ENCODE measurements at regions not wholly inside any gene's neighbourhood (a gene's known extent, or its start where the extent isn't known, plus 50 kb on each side); places are given as distances from the start of the nearest gene placed in this dataset.
"Not testable (repeated sequence)": the region's sequence is repeated elsewhere in the genome, so short reads cannot be mapped to it uniquely, and the experiment has no call there.

DNA sequence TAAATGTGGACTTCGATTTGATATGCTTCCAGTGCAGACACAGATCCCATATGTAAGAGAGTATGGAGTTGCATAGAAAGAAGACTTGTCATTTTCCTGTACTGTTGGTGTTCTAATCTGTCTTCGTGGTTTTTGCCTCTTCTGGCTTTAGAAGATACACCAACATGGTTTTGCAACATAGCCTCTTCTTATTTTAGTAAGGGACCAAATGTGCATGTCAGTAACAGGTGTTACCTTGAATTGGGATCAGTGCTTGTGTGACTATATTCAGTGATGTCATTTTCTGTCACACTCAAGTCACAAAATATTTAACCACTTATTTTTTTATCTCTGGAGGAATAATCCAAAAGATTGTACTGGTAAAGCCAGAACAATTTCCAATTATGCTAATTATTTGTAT is 140.4 kb downstream of the SNRPN start:
- no peak overlapping the region for H3K9ac ChIP-seq (ENCODE audit: low read depth, low read length)
- H3K4me2 ChIP-seq (ENCODE audit: low read length): no peak overlapping the region
- H3K9me3 ChIP-seq (replicated peaks; ENCODE audit: low read length): peaks cover 14% of the 10 kb centered on the region
- H3K4me1 ChIP-seq (ENCODE audit: control insufficient read depth, insufficient read depth, low read length): no peaks in the 10 kb centered on the region
- no peaks in the 10 kb centered on the region for H3K27me3 ChIP-seq (ENCODE audit: control insufficient read depth, insufficient read depth, low read length)
- no peak overlapping the region for H3K4me3 ChIP-seq (ENCODE audit: low read length)
- peaks cover 59% of the 10 kb centered on the region for H3K36me3 ChIP-seq (ENCODE audit: insufficient read depth, low read length)

DNA sequence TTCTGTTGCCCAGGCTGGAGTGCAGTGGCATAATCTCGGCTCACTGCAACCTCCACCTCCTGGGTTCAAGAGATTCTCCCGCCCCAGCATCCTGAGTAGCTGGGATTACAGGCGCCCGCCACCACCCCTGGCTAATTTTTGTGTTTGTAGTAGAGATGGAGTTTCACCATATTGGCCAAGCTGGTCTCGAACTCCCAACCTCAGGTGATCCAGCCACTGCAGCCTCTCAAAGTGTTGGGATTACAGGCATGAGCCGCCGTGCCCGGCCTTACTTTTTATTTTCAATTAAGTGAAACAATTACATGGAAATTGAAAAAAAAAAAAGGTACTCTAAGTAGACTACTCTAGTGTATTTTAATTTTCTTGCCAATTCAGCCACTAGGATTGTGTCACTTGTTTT is 145.2 kb downstream of the SNRPN start:
- H3K9me3 ChIP-seq (replicated peaks; ENCODE audit: low read length); H3K4me2 ChIP-seq (ENCODE audit: low read length); H3K9ac ChIP-seq (ENCODE audit: low read depth, low read length); H3K27me3 ChIP-seq (ENCODE audit: control insufficient read depth, insufficient read depth, low read length); H3K4me3 ChIP-seq (ENCODE audit: low read length); H3K4me1 ChIP-seq (ENCODE audit: control insufficient read depth, insufficient read depth, low read length): not testable (repeated sequence)
- peaks cover 35% of the 10 kb centered on the region for H3K36me3 ChIP-seq (ENCODE audit: insufficient read depth, low read length)

DNA sequence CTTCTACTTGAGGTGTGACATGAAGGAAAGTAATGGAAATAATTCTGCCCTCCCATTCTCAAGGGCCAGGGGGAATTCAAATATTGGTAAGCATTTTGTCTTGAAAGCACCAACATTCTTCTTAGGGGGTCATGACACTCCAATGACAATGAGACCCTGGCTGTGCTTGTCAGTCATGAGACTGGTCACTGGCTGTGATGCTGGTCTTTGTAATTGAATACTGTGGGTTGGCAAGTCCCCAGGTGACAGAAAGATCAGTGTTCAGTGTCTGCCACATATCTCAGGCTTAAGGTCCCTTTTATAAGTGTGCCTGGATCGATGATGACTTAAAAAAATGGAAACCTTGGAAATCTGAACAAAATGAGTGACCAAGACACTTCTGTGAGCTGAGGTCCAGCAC is 151.4 kb downstream of the SNRPN start:
- Histone ChIP-seq H3K9me3 (replicated peaks; ENCODE audit: low read length) (no peaks in the 10 kb centered on the region), H3K27me3 (ENCODE audit: control insufficient read depth, insufficient read depth, low read length) (no peaks in the 10 kb centered on the region), H3K36me3 (ENCODE audit: insufficient read depth, low read length) (peaks cover 33% of the 10 kb centered on the region), H3K4me1 (ENCODE audit: control insufficient read depth, insufficient read depth, low read length) (no peaks in the 10 kb centered on the region), H3K4me2 (ENCODE audit: low read length) (no peak overlapping the region), H3K4me3 (ENCODE audit: low read length) (no peak overlapping the region), H3K9ac (ENCODE audit: low read depth, low read length) (no peak overlapping the region)

DNA sequence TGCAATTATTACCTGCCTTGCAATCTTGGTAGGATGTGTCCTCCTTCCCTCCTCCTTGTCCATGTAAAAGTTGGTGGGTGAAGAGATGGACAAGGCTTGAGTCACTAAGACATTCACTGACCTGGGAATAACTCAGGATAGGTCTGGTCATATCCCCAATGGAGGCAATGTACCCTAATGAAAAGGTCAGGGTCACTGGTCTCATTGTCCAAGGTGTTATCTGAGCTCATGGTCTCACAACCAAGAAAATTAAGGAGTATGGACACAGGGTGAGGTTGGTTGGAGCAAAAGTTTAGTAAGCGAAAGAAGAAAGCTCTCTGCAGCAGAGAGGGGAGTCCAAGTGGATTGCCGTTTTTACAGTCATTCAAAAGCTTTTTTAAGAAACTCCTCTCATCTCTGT is 179.0 kb downstream of the SNRPN start:
- H3K4me1 ChIP-seq (ENCODE audit: control insufficient read depth, insufficient read depth, low read length): no peaks in the 10 kb centered on the region
- H3K36me3 ChIP-seq (ENCODE audit: insufficient read depth, low read length): no peaks in the 10 kb centered on the region
- H3K9ac ChIP-seq (ENCODE audit: low read depth, low read length): no peak overlapping the region
- no peaks in the 10 kb centered on the region for H3K9me3 ChIP-seq (replicated peaks; ENCODE audit: low read length)
- no peaks in the 10 kb centered on the region for H3K27me3 ChIP-seq (ENCODE audit: control insufficient read depth, insufficient read depth, low read length)
- H3K4me3 ChIP-seq (ENCODE audit: low read length): no peak overlapping the region
- H3K4me2 ChIP-seq (ENCODE audit: low read length): no peak overlapping the region

DNA sequence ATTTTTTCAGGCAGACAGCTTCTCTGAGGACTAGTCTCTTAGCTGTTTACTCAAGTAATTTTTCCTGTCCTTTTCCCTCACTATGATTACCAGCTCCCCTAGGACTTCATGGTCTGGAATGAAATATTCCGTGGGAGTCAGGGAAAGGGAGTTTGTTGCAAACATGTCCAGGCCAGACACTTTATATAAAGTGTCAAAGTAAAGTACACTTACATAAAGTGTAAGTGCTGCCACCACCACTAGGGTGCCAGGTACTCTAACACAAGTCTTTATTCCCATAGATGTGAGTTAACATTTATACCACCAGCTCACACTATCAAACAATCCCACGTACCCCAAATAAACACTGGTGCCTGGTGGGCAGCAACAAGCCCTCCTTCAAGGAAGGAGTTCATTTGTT is 179.8 kb downstream of the SNRPN start:
- H3K9ac ChIP-seq (ENCODE audit: low read depth, low read length): no peak overlapping the region
- no peaks in the 10 kb centered on the region for H3K4me1 ChIP-seq (ENCODE audit: control insufficient read depth, insufficient read depth, low read length)
- no peaks in the 10 kb centered on the region for H3K36me3 ChIP-seq (ENCODE audit: insufficient read depth, low read length)
- no peak overlapping the region for H3K4me2 ChIP-seq (ENCODE audit: low read length)
- no peaks in the 10 kb centered on the region for H3K27me3 ChIP-seq (ENCODE audit: control insufficient read depth, insufficient read depth, low read length)
- H3K4me3 ChIP-seq (ENCODE audit: low read length): no peak overlapping the region
- no peaks in the 10 kb centered on the region for H3K9me3 ChIP-seq (replicated peaks; ENCODE audit: low read length)

DNA sequence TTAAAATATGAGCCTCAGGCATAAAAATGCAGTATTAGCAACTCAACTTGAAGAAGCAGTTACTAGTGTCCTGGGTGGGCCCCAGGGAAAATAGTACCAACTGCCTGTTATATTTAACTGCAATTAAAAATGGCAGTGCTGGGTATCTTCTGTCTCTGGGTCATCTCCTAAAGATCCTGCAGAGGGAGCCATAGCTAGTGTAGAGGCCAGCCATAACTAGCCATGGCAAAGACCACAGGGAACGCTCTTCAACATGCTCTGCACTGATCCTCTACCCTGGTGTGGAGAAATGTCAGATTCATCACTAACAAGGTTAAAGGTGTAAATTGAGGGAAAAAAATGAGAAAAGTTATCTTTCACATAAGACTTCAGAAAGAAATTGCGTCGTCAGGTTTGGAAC is 181.3 kb downstream of the SNRPN start:
- no peak overlapping the region for H3K4me3 ChIP-seq (ENCODE audit: low read length)
- H3K27me3 ChIP-seq (ENCODE audit: control insufficient read depth, insufficient read depth, low read length): no peaks in the 10 kb centered on the region
- H3K9ac ChIP-seq (ENCODE audit: low read depth, low read length): no peak overlapping the region
- H3K9me3 ChIP-seq (replicated peaks; ENCODE audit: low read length): no peaks in the 10 kb centered on the region
- H3K4me2 ChIP-seq (ENCODE audit: low read length): no peak overlapping the region
- H3K4me1 ChIP-seq (ENCODE audit: control insufficient read depth, insufficient read depth, low read length): no peaks in the 10 kb centered on the region
- no peaks in the 10 kb centered on the region for H3K36me3 ChIP-seq (ENCODE audit: insufficient read depth, low read length)

DNA sequence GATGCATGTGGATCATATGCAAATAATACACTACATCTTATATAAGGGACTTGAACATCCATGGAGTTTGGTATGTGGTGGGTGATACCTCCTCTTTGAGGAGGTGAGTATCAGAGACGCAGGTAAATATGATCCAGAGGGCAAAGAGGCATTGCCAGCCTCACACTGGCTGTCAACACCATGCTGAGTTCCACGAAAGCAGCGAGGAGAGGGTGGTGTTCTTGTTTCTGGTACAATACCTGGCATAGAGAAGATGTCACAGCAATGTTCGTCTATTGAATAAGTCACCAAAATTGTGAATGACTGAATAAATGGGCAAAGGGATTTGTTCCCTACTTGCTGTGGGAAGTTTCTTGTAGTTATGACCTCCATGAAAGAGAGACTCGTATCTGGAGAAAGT is 182.2 kb downstream of the SNRPN start:
- Histone ChIP-seq H3K4me3 (ENCODE audit: low read length) (no peak overlapping the region), H3K36me3 (ENCODE audit: insufficient read depth, low read length) (no peaks in the 10 kb centered on the region), H3K4me2 (ENCODE audit: low read length) (no peak overlapping the region), H3K4me1 (ENCODE audit: control insufficient read depth, insufficient read depth, low read length) (no peaks in the 10 kb centered on the region), H3K9ac (ENCODE audit: low read depth, low read length) (no peak overlapping the region), H3K27me3 (ENCODE audit: control insufficient read depth, insufficient read depth, low read length) (no peaks in the 10 kb centered on the region), H3K9me3 (replicated peaks; ENCODE audit: low read length) (no peaks in the 10 kb centered on the region)

DNA sequence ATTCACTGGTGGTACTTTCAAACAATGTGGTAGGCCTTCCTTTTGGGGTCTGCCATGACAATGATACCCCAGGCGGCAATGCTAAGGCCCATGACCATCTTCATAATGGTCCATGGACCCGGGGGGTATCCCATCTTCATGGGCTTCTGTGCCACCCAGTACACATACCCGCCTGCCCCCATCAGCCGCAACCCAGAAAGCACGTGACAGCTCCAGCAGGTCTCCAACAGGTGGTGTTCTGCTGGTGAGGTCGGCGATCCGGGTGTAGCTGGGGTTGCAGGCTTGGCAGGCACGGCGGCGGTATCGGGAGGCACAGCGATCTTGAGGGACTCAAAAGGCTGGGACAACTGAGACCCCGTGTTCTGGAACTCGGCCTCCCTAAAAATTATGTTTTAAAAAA is 214.5 kb downstream of the SNRPN start:
- Histone ChIP-seq H3K27me3 (ENCODE audit: control insufficient read depth, insufficient read depth, low read length) (no peaks in the 10 kb centered on the region), H3K36me3 (ENCODE audit: insufficient read depth, low read length) (no peaks in the 10 kb centered on the region), H3K9me3 (replicated peaks; ENCODE audit: low read length) (peaks cover 16% of the 10 kb centered on the region)

DNA sequence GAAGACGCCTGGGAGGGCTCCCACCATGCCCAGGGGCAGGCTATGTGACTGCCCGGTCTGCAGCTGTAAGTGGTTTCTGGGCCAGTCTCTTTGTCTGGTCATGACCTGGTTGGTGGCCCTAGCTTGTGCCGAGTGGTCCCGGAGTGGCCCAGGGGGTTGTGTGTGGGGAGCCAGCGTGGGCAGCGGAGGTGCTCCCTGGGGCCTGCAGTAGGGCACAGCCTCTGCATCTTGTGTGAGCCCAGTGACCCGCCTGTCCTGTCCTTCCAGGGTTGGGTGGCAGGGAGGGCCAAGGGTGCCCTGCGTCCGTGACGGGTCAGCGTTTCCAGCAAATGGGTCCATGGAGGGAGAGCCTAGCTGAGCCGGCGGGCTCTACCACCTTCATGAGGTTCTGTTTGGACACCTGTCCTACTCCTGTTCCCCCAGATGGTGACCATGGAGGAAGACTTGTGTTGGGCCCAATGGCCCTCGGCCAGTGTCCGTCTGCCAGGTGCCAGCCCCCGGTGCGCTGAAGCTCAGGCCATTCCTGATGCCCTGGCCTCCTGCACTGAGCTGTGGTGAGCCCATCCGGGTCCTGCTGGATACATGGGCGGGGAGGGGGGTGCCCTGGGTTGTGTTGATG is 215.4 kb downstream of the SNRPN start:
- Histone ChIP-seq H3K4me3 (ENCODE audit: low read length) (no peak overlapping the region), H3K36me3 (ENCODE audit: insufficient read depth, low read length) (no peaks in the 10 kb centered on the region), H3K4me2 (ENCODE audit: low read length) (no peak overlapping the region), H3K4me1 (ENCODE audit: control insufficient read depth, insufficient read depth, low read length) (no peaks in the 10 kb centered on the region), H3K27me3 (ENCODE audit: control insufficient read depth, insufficient read depth, low read length) (no peaks in the 10 kb centered on the region), H3K9me3 (replicated peaks; ENCODE audit: low read length) (peaks cover 19% of the 10 kb centered on the region), H3K9ac (ENCODE audit: low read depth, low read length) (no peak overlapping the region)

More for the DNA sequence above, 214.5 kb downstream of the SNRPN start:
- no peaks in the 10 kb centered on the region for H3K4me1 ChIP-seq (ENCODE audit: control insufficient read depth, insufficient read depth, low read length)
- H3K4me3 ChIP-seq (ENCODE audit: low read length): no peak overlapping the region
- H3K9ac ChIP-seq (ENCODE audit: low read depth, low read length): no peak overlapping the region
- H3K4me2 ChIP-seq (ENCODE audit: low read length): no peak overlapping the region

DNA sequence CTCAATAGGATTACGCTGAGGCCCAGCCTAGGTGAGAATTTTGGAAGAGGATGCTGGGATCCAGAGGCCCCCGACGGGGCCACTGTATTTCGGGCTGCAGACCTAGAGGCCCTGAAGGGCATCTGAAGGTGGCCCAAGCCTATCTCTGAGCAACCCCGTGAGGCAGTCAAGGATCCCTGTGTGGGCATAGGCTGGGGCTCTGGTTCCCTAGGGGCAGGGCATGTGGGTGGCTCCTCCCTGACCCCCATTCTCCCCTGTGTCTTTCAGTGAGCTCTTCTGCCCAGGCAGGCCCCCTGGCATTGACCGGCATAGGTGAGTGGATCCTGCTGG is 216.0 kb downstream of the SNRPN start:
- no peaks in the 10 kb centered on the region for H3K4me1 ChIP-seq (ENCODE audit: control insufficient read depth, insufficient read depth, low read length)
- H3K9ac ChIP-seq (ENCODE audit: low read depth, low read length): no peak overlapping the region
- H3K27me3 ChIP-seq (ENCODE audit: control insufficient read depth, insufficient read depth, low read length): no peaks in the 10 kb centered on the region
- no peak overlapping the region for H3K4me3 ChIP-seq (ENCODE audit: low read length)
- peaks cover 21% of the 10 kb centered on the region for H3K9me3 ChIP-seq (replicated peaks; ENCODE audit: low read length)
- no peak overlapping the region for H3K4me2 ChIP-seq (ENCODE audit: low read length)
- H3K36me3 ChIP-seq (ENCODE audit: insufficient read depth, low read length): no peaks in the 10 kb centered on the region

DNA sequence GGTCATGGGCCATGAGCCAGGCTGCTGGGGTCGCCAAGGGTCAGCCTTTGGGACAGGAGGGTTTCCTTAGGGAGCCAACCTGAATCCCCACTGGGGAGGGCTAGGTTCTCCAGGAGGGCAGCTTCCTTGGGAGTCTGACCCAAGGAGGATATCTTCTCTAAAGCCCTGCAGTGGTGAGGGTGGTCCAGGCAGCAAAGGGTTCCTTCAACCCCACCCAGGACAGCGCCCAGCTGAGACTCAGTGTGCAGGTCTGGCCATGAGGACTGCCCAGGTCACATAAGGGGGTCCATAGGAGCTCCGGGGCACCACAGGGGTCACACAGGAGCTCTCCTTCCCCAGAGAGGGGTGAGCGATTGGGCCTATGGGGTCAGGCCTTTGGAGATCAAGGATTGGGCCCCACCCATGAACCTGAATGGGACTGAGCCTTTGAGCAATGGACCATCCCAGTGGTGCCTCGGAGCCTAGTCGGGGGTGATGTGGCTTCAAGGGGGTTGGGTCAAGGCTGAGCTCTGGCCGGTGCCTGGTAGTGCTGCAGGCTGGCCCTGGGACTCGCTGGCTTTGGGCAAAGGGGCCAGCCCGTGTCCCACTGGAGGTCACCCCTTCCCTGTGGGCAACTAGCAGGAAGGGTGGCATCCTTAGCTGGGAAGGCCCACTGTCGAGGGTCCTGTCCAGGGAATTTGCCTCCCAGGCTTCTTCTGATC is 216.5 kb downstream of the SNRPN start:
- no peak overlapping the region for H3K9ac ChIP-seq (ENCODE audit: low read depth, low read length)
- no peaks in the 10 kb centered on the region for H3K27me3 ChIP-seq (ENCODE audit: control insufficient read depth, insufficient read depth, low read length)
- no peaks in the 10 kb centered on the region for H3K4me1 ChIP-seq (ENCODE audit: control insufficient read depth, insufficient read depth, low read length)
- H3K4me3 ChIP-seq (ENCODE audit: low read length): no peak overlapping the region
- peaks cover 21% of the 10 kb centered on the region for H3K9me3 ChIP-seq (replicated peaks; ENCODE audit: low read length)
- no peaks in the 10 kb centered on the region for H3K36me3 ChIP-seq (ENCODE audit: insufficient read depth, low read length)
- no peak overlapping the region for H3K4me2 ChIP-seq (ENCODE audit: low read length)
